NCI-H1436 (cell line): ENCODE measurements at regions not wholly inside any gene's neighbourhood (a gene's known extent, or its start where the extent isn't known, plus 50 kb on each side); places are given as distances from the start of the nearest gene placed in this dataset.
"Not testable (repeated sequence)": the region's sequence is repeated elsewhere in the genome, so short reads cannot be mapped to it uniquely, and the experiment has no call there.

ENCODE experiments used
- DNase-seq: peaks from one replicate; lab custom pipeline; 2025; lab: John Stamatoyannopoulos, UW

GRCh38 chr10:85012305-85012704 lies 683.9 kb downstream of the CCSER2 start:
- DNase-seq = peak; percentile 17

GRCh38 chr10:85026878-85027467 lies 698.6 kb downstream of the CCSER2 start:
- DNase-seq = no peak

- no peak for DNase-seq
These were observed 704.6 kb downstream of the CCSER2 start for GRCh38 chr10:85032981-85033380.

- no peak for DNase-seq
These were observed 708.3 kb downstream of the CCSER2 start for GRCh38 chr10:85036661-85037060.

GRCh38 chr10:85039311-85039710 lies 710.9 kb downstream of the CCSER2 start:
- no peak for DNase-seq

- DNase-seq = no peak
These were observed 714.8 kb downstream of the CCSER2 start for GRCh38 chr10:85043207-85043606.

GRCh38 chr10:85045046-85045445 lies 716.7 kb downstream of the CCSER2 start:
- DNase-seq = no peak

- no peak for DNase-seq
These were observed 718.9 kb downstream of the CCSER2 start for GRCh38 chr10:85047170-85047834.

GRCh38 chr10:85047979-85048378 lies 719.6 kb downstream of the CCSER2 start:
- DNase-seq = no peak

GRCh38 chr10:85048644-85049043 lies 720.3 kb downstream of the CCSER2 start:
- no peak for DNase-seq

GRCh38 chr10:85060944-85061343 lies 732.6 kb downstream of the CCSER2 start:
- DNase-seq = no peak

GRCh38 chr10:85061401-85061800 lies 733.0 kb downstream of the CCSER2 start:
- no peak for DNase-seq

GRCh38 chr10:85067955-85068354 lies 739.6 kb downstream of the CCSER2 start:
- no peak for DNase-seq

- no peak for DNase-seq
These were observed 752.5 kb downstream of the CCSER2 start for GRCh38 chr10:85080934-85081333.

GRCh38 chr10:85098835-85099521 lies 770.6 kb downstream of the CCSER2 start:
- DNase-seq = no peak

GRCh38 chr10:85100495-85100894 lies 772.1 kb downstream of the CCSER2 start:
- DNase-seq = no peak

- no peak for DNase-seq
These were observed 777.3 kb downstream of the CCSER2 start for GRCh38 chr10:85105614-85106255.

- DNase-seq = no peak
These were observed 782.9 kb downstream of the CCSER2 start for GRCh38 chr10:85111271-85111670.

GRCh38 chr10:85124603-85125051 lies 796.2 kb downstream of the CCSER2 start:
- no peak for DNase-seq

- DNase-seq = no peak
These were observed 808.9 kb downstream of the CCSER2 start for GRCh38 chr10:85137253-85137652.

- no peak for DNase-seq
These were observed 809.7 kb downstream of the CCSER2 start for GRCh38 chr10:85138046-85138445.

GRCh38 chr10:85139124-85139523 lies 810.7 kb downstream of the CCSER2 start:
- no peak for DNase-seq

- DNase-seq = not testable (repeated sequence)
These were observed 813.1 kb downstream of the CCSER2 start for GRCh38 chr10:85141520-85141919.
